Lower lobe of right lung (tissue), 2 donors: ENCODE measurements at regions not wholly inside any gene's neighbourhood (a gene's known extent, or its start where the extent isn't known, plus 50 kb on each side); places are given as distances from the start of the nearest gene placed in this dataset.

Experiments
- ATAC-seq, 2 donors: fragments of 200-7000 bp; cut with Tn5 transposase; one replicate each; pipeline ENCODE4 v1.9.1; 2020 to 2022; ENCODE audit warnings: mild to moderate bottlenecking in 2 of 2, moderate library complexity in 2 of 2
- DNase-seq: peaks from one replicate; pipeline ENCODE4 v3.0.0-alpha.2; 2020
- H3K27ac ChIP-seq: fragments of 200-600 bp; one replicate; pipeline ENCODE4 v1.8.0; 2022
- H3K27me3 ChIP-seq: fragments of 200-600 bp; one replicate; pipeline ENCODE4 v1.8.0; 2022; ENCODE audit warnings: low read depth
- H3K36me3 ChIP-seq: fragments of 200-600 bp; one replicate; pipeline ENCODE4 v1.8.0; 2022; ENCODE audit warnings: mild to moderate bottlenecking
- H3K4me1 ChIP-seq: fragments of 200-600 bp; one replicate; pipeline ENCODE4 v1.8.0; 2022
- H3K4me3 ChIP-seq: fragments of 200-600 bp; one replicate; pipeline ENCODE4 v1.8.0; 2022; ENCODE audit warnings: mild to moderate bottlenecking
- H3K9me3 ChIP-seq: fragments of 200-600 bp; one replicate; pipeline ENCODE4 v1.8.0; 2022
- intact Hi-C: fragments of 100-400 bp; cut with DNase I; formaldehyde crosslinking; loops from one replicate; pipeline ENCODE4 v1.11.0; 2022
- TF ChIP-seq, protein P1 (sequence below): fragments of 200-600 bp; IDR thresholded peaks from one replicate; pipeline ENCODE4 v1.8.0; 2022; ENCODE audit warnings: antibody characterized with exemption, mild to moderate bottlenecking
- donor health status: DM: no; HTN: yes; CAD: no; lungs with severe emphysema.

DNA sequence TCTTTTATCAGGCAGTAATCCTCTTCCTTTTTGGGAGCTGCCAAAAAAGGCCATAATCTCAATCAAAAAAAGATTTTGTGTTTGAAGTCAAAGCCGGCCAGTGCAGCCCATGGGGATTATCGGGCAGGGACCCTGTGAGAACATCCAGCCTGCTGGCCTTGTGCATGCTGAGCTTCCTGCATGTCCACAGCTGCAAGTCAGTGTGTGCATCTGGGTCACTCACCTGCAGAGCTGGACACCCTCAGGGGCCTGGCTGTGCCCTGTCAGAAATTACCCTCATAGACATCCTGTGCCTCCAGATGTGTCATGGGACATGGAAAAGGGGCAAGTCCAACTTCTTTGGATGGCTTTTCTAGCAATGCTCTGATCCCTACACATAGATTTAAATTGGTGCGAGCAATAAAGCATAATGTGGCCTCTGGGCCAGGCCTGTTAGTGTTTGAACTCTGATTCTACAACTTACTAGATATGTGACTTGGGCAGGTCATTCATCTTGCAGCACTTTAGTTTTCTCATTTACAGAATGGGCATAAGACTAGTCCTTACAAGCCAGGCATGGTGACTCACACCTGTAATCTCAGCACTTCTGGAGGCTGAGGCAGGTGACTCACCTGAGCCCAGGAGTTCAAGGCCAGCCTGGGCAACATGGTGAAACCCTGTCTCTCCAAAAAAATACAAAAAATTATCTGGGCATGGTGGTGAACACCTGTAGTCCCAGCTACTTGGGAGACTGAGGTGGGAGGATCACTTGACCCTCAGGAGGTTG is 81.6 kb upstream of the LARGE1 start:
- DNase-seq (no peak), ATAC-seq (no peak)
- Histone ChIP-seq H3K9me3 (peaks cover 4% of the 10 kb centered on the region), H3K27me3 (no peaks in the 10 kb centered on the region), H3K36me3 (no peaks in the 10 kb centered on the region), H3K4me1 (no peaks in the 10 kb centered on the region), H3K4me3 (no peak overlapping the region), H3K27ac (no peak overlapping the region)
- intact Hi-C loops, result no loop called here
- TF ChIP-seq, protein P1, sequence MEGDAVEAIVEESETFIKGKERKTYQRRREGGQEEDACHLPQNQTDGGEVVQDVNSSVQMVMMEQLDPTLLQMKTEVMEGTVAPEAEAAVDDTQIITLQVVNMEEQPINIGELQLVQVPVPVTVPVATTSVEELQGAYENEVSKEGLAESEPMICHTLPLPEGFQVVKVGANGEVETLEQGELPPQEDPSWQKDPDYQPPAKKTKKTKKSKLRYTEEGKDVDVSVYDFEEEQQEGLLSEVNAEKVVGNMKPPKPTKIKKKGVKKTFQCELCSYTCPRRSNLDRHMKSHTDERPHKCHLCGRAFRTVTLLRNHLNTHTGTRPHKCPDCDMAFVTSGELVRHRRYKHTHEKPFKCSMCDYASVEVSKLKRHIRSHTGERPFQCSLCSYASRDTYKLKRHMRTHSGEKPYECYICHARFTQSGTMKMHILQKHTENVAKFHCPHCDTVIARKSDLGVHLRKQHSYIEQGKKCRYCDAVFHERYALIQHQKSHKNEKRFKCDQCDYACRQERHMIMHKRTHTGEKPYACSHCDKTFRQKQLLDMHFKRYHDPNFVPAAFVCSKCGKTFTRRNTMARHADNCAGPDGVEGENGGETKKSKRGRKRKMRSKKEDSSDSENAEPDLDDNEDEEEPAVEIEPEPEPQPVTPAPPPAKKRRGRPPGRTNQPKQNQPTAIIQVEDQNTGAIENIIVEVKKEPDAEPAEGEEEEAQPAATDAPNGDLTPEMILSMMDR, result no peak

DNA sequence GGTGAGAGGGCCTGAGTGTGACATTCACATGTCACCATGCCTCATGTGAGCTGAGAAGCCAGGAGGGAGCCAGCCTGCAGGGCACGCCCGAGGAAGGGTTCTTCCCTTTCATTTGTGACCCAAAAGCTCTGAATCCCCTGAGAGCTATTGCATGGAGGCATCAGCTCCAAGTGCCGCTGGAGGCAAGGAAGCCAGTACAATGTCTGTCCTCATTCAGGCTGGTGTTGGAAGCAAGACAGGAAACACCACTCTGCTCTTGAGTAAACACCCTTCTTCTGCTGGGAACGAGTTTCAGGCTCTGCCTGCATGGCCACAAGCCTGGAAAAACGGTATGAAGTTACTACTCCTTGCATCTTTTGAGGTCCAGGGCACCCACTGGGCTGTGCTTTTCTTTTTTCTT is 83.8 kb upstream of the LARGE1 start:
- Histone ChIP-seq H3K27me3 (no peaks in the 10 kb centered on the region), H3K9me3 (peaks cover 4% of the 10 kb centered on the region), H3K27ac (no peak overlapping the region), H3K4me1 (no peaks in the 10 kb centered on the region), H3K36me3 (no peaks in the 10 kb centered on the region), H3K4me3 (no peak overlapping the region)
- DNase-seq (no peak), ATAC-seq (no peak)
- TF ChIP-seq, protein P1, result no peak
- intact Hi-C loops, result no loop called here

DNA sequence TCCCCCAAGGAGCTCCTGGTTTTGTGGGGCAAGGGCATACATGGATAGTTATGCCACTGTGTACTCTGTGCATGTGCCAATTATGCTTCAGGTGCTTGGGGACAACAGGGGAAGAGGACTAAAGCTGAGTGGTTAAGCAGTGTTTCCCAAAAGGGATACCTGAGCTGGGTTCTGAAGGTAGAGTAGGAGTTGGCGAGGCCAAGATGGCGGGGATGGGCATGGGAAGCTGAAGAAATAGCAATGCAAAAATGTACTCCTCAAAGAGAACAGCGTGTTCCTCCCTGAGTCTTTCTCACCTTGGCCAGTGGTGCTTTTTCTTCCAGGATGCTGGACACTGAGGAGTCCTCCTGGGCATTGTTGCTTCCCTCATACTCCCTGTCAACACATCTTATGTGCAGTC is 90.0 kb upstream of the LARGE1 start:
- no peak overlapping the region for H3K27ac ChIP-seq
- DNase-seq, result no peak
- intact Hi-C loops, result no loop called here
- H3K9me3 ChIP-seq, result peaks cover 17% of the 10 kb centered on the region
- H3K36me3 ChIP-seq, result no peaks in the 10 kb centered on the region
- no peaks in the 10 kb centered on the region for H3K4me1 ChIP-seq
- no peak overlapping the region for H3K4me3 ChIP-seq
- no peaks in the 10 kb centered on the region for H3K27me3 ChIP-seq
- TF ChIP-seq, protein P1, result no peak
- ATAC-seq, result no peak

DNA sequence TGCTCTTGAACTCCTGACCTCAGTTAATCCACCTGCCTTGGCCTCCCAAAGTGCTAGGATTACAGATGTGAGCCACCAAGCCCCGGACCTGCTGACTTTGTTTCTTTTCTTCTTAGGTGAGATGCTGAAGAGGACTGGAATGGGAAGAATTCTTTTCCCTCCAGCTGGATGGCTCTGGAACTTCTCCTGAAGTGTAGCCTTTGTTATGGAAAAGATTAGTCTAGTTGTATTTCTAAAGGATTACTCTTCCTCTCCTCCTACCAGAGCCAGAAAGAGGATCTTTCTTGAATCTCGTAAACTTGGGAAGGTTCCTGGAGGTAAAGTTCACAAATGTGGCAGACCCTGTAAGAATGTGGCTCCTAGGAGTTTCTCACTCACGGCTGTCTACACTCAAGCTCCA is 95.4 kb upstream of the LARGE1 start:
- TF ChIP-seq, protein P1, result no peak
- ATAC-seq (no peak), DNase-seq (no peak)
- peaks cover 17% of the 10 kb centered on the region for H3K9me3 ChIP-seq
- no peak overlapping the region for H3K27ac ChIP-seq
- H3K27me3 ChIP-seq, result no peaks in the 10 kb centered on the region
- no peaks in the 10 kb centered on the region for H3K36me3 ChIP-seq
- H3K4me3 ChIP-seq, result no peak overlapping the region
- intact Hi-C loops, result no loop called here
- H3K4me1 ChIP-seq, result no peaks in the 10 kb centered on the region

DNA sequence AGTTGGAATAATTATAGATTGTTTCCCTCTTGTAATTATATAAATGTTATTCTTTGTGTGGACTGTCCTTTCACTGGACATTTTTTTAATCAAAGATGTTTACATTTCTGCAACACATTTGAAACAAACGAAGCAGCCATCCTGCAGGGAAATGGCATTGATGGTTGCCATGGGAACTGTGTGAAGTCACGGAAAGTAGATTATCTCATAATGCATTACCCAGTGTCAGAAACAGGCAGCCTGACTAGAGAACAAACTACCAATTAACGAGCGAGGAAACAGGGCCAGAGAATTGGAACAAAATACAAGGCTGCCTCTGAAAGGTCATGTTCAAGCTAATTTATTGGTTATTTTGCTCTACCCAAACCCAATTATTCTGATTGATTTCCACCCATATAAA is 96.9 kb upstream of the LARGE1 start:
- TF ChIP-seq, protein P1, result no peak
- Histone ChIP-seq H3K27ac (no peak overlapping the region), H3K9me3 (peaks cover 17% of the 10 kb centered on the region), H3K36me3 (no peaks in the 10 kb centered on the region), H3K27me3 (no peaks in the 10 kb centered on the region), H3K4me3 (no peak overlapping the region), H3K4me1 (no peaks in the 10 kb centered on the region)
- intact Hi-C loops, result no loop called here
- DNase-seq (no peak), ATAC-seq (no peak)
